SKM-1 treated with dmso at 0.1 percent for 144 hours (cell line): ENCODE measurements at regions not wholly inside any gene's neighbourhood (a gene's known extent, or its start where the extent isn't known, plus 50 kb on each side); places are given as distances from the start of the nearest gene placed in this dataset.
"Not testable (repeated sequence)": the region's sequence is repeated elsewhere in the genome, so short reads cannot be mapped to it uniquely, and the experiment has no call there.

Experiments
- DNase-seq: peaks from one replicate; lab custom pipeline; 2025; ENCODE audit not compliant: unreplicated experiment; lab: John Stamatoyannopoulos, UW

GRCh38 chr1:223992456-223993246, 121.3 kb upstream of the FBXO28 start:
- peak; percentile 96 for DNase-seq

- not testable (repeated sequence) for DNase-seq
Measured at GRCh38 chr1:223991297-223991857, 122.5 kb upstream of the FBXO28 start.

DNA sequence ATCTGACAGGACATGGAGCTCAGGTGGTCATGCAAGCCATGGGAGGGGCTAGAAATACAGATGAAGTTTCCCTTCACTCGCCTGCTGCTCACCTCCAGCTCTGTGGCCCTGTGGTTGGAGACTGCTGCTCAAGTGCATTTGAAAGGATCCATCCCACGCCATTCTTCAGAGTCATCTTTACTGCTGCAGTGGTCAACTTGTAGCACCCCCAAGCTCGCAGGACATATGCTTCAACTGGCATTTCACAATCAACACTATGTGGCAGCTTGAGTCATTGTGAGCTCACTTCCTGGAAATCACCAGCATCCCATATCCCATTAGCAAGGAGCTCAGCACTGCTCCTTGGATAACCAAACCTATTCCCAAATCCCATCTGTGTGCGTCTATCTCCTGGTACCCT, 116.2 kb upstream of the TP53BP2 start:
- DNase-seq: not testable (repeated sequence)

- not testable (repeated sequence) for DNase-seq
Measured at GRCh38 chr1:223952801-223953200, 107.1 kb upstream of the TP53BP2 start.

DNA sequence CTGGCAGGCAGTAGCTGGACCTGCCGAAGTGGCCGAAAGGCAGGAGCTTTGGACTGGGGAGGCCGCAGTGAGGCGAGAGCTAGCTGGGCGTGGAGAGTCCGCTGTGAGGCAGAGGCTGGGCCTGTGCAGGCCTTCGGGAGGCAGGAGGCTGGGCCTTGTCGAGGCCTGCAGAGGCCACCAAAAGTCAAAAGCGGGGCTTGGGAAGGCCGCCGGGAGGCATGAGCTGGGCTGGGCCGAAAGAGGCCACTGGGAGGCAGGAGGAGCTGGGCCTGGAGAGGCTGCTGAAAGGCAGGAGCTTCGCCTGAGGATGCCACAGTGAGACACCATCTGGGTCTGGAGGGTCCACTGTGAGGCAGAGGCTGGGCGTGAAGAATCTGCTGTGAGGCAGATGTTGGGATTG, 105.8 kb upstream of the TP53BP2 start:
- DNase-seq: not testable (repeated sequence)

GRCh38 chr1:223949944-223950343, 104.2 kb upstream of the TP53BP2 start:
- DNase-seq: not testable (repeated sequence)

DNA sequence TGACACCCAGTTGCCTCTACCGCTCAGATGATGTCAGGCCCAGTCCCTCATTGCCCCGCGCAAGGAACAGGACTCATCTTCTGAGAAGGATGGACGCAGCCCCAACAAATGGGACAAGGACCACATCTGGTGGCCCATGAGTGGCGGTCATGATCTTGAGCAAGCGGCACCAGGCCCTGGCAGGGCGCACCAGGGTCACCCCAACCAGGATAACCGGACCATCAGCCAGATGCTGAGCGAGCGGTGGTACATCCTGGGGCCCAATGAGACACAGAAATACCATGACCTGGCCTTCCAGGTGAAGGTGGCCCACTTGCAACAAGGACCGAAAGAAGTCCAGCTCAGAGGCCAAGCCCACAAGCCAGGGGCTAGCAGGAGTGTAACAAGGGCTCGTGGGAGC, 102.3 kb upstream of the TP53BP2 start:
- not testable (repeated sequence) for DNase-seq

GRCh38 chr1:223936592-223936991, 90.8 kb upstream of the TP53BP2 start:
- DNase-seq: not testable (repeated sequence)

DNA sequence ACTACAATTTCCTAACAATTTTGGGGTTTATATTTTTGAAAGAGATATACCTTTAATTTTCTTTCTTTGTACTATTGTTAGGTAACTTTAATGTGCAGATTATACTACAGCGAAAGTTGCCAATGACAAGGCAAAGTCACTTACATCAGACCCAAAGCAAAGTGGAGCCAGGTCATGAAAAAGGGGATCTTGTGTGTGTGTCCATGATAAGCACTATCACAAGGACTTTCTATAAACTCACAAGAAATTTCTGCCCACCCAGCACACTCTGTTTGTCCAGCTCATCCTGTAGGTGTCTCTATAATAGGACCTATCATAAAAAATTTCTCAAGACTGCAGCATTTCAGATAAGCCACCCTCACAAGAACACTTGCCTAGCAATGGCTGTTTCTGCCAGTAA, 85.7 kb upstream of the TP53BP2 start:
- DNase-seq: not testable (repeated sequence)

DNA sequence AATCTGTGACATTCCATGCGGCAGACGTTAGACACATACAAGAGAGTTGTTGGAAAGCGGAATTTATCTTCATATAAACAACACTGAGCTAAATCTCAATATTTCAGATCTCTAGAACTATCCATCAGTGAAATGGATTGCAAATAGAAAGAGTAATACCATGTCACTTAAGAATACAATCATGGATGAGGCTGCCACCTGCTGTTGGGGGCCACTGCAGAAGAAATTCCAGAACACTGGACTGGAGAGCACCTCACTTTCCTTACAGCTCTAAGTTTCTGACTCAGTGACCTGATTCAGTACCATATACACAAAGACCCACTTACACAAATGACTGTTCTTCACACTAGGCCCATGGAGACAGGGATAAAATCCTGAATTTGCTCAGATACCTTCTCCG, 75.1 kb upstream of the TP53BP2 start:
- not testable (repeated sequence) for DNase-seq

GRCh38 chr1:223915476-223915875, 69.7 kb upstream of the TP53BP2 start:
- not testable (repeated sequence) for DNase-seq

DNA sequence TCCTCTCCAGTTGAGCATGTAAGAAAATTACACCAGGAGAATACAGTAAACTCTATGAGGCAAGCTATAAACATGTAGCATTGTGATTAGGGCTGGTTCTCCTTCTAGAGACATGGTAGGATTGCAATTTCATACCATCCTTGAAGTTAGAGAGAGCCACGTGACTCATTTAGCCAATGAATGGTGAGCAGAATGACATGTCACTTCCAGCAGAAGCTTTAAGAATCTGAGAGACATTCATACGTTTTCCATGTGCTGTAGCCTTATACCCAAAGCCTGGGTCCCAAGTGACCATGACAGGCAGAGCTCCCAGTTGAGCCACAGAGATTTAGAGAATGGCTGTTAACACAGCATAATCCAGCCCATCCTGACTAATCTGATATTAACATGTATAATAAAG, 68.0 kb upstream of the TP53BP2 start:
- not testable (repeated sequence) for DNase-seq

GRCh38 chr1:223907943-223908587, 62.3 kb upstream of the TP53BP2 start:
- not testable (repeated sequence) for DNase-seq

DNA sequence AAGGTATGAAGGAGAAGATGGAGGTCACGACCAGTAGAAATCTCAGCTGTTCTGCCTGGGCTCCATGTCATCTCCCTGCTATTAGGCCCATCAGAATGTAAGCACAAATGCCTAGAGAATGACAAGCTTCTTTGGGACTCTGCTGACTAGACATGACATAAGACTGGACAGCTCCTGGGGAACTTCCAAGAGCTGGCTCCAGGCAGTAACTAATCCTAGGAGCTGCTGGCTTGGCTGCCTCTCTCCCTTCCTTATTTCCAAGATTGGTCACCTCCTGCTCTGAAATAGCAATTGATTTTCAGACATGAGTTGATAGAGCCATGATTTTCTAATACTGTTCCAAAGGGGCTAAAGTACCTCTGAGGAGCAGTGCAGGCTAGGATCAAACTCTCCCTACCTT, 57.5 kb upstream of the TP53BP2 start:
- DNase-seq: not testable (repeated sequence)

GRCh38 chr1:223899775-223900174, 54.0 kb upstream of the TP53BP2 start:
- DNase-seq: not testable (repeated sequence)

GRCh38 chr1:223897097-223897496, 51.4 kb upstream of the TP53BP2 start:
- not testable (repeated sequence) for DNase-seq

- DNase-seq: not testable (repeated sequence)
Measured at GRCh38 chr1:223895950-223896349, 50.2 kb upstream of the TP53BP2 start.
